ENCODE measurements at regions not wholly inside any gene's neighbourhood (a gene's known extent, or its start where the extent isn't known, plus 50 kb on each side); places are given as distances from the start of the nearest gene placed in this dataset.
A peak's percentile ranks its signal among the peaks of the same experiment; 100 is the strongest.

- ChIA-PET POLR2A (ENCODE audit: low non-redundant PET) (no interaction called here), CTCF (interaction anchor here (0.6 to 0.7 kb wide), 2 partner anchors 145 to 544 kb away, joined by 4 to 5 read pairs; no protein-coding TSS in a partner anchor)
- peak; percentile 33 for DNase-seq (ENCODE audit: low spot score)
- H3K27ac ChIP-seq = peak overlapping the region; percentile 44; the same call in 1 of the 2 replicates
- TF ChIP-seq, protein P1, sequence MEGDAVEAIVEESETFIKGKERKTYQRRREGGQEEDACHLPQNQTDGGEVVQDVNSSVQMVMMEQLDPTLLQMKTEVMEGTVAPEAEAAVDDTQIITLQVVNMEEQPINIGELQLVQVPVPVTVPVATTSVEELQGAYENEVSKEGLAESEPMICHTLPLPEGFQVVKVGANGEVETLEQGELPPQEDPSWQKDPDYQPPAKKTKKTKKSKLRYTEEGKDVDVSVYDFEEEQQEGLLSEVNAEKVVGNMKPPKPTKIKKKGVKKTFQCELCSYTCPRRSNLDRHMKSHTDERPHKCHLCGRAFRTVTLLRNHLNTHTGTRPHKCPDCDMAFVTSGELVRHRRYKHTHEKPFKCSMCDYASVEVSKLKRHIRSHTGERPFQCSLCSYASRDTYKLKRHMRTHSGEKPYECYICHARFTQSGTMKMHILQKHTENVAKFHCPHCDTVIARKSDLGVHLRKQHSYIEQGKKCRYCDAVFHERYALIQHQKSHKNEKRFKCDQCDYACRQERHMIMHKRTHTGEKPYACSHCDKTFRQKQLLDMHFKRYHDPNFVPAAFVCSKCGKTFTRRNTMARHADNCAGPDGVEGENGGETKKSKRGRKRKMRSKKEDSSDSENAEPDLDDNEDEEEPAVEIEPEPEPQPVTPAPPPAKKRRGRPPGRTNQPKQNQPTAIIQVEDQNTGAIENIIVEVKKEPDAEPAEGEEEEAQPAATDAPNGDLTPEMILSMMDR (conservative IDR thresholded peaks at IDR 0.05; ENCODE audit: low read depth) = no peak
These were observed 638.0 kb upstream of the ZEB2 start for GRCh38 chr2:145157741-145158591.

- TF ChIP-seq, protein P1 (conservative IDR thresholded peaks at IDR 0.05; ENCODE audit: low read depth) = no peak
- no peak for DNase-seq (ENCODE audit: low spot score)
- POLR2A ChIA-PET (ENCODE audit: low non-redundant PET) = no interaction called here
- H3K27ac ChIP-seq = no peak overlapping the region
- CTCF ChIA-PET = no interaction called here
These were observed 637.2 kb upstream of the ZEB2 start for GRCh38 chr2:145157036-145157675.

DNA sequence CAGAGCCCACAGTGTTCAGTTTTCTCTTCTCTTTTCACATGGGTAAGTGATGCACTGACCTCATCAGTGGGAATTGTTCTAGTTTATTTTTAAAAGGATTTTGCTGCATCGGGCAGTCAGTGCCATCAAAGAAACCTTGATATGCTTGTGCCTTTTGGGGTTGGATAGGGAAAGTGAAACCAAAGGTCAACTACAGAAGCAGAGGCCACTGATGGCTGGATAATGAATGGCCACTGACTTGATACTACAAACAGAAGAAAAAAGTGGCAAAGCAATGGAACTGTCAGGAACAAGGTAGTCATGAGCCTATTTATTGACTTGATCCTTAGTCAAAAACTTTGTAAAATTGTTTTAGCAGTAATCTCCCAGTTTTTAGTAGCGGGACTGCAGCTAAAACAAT, 636.3 kb upstream of the ZEB2 start:
- CTCF ChIA-PET = no interaction called here
- no peak for DNase-seq (ENCODE audit: low spot score)
- TF ChIP-seq, protein P1 (conservative IDR thresholded peaks at IDR 0.05; ENCODE audit: low read depth) = no peak
- POLR2A ChIA-PET (ENCODE audit: low non-redundant PET) = no interaction called here
- no peak overlapping the region for H3K27ac ChIP-seq

GRCh38 chr2:145155196-145155595, 635.3 kb upstream of the ZEB2 start:
- TF ChIP-seq, protein P1 (conservative IDR thresholded peaks at IDR 0.05; ENCODE audit: low read depth) = no peak
- no peak for DNase-seq (ENCODE audit: low spot score)
- no peak overlapping the region for H3K27ac ChIP-seq
- CTCF ChIA-PET = interaction anchor here (0.7 kb wide), 1 partner anchor 215 kb away, joined by 3 read pairs; no protein-coding TSS in a partner anchor
- POLR2A ChIA-PET (ENCODE audit: low non-redundant PET) = no interaction called here

DNA sequence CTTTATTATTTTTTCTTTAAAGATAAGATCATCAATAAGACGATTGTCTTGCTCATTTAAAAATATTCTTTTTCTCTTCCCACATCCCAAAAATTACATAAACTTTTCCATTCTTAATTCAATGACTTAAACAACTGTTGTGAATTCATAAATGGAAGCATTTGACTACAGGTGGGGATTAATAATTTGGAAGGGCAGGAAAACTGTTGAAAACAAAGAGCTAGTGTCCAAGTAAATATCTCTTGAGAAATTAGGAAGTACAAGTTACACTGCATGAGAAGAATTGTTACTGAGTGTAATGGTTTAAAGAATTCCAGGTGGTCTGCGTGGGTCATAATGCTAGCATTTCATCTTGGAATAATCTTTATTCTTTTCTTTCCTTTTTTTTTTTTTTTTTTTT, 634.8 kb upstream of the ZEB2 start:
- ChIA-PET POLR2A (ENCODE audit: low non-redundant PET) (no interaction called here), CTCF (interaction anchor here (0.7 kb wide), 1 partner anchor 216 kb away, joined by 3 read pairs; no protein-coding TSS in a partner anchor)
- TF ChIP-seq, protein P1 (conservative IDR thresholded peaks at IDR 0.05; ENCODE audit: low read depth) = no peak
- no peak for DNase-seq (ENCODE audit: low spot score)
- no peak overlapping the region for H3K27ac ChIP-seq

DNA sequence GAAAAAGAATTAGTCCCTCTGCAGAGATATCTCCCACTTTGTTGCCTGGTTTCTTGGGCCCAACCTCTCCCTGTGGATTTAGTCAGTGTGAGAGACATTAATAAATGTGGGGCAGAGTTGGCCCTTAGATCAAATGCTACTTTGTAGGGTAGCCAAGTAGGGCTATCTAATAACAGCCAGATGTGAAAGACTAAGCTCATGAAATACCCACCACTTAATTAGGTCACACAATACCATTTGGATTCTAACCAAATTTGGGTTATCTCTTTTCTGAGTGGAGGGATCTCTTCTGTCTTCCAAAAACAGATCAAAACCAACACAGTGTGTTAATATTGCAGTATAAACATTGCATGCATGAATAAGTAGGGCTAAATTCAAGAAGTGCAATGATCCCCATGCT, 626.8 kb upstream of the ZEB2 start:
- TF ChIP-seq, protein P1 (conservative IDR thresholded peaks at IDR 0.05; ENCODE audit: low read depth) = no peak
- no peak overlapping the region for H3K27ac ChIP-seq
- DNase-seq (ENCODE audit: low spot score) = no peak
- ChIA-PET CTCF (no interaction called here), POLR2A (ENCODE audit: low non-redundant PET) (no interaction called here)
